ENCODE measurements at regions not wholly inside any gene's neighbourhood (a gene's known extent, or its start where the extent isn't known, plus 50 kb on each side); places are given as distances from the start of the nearest gene placed in this dataset.

DNA sequence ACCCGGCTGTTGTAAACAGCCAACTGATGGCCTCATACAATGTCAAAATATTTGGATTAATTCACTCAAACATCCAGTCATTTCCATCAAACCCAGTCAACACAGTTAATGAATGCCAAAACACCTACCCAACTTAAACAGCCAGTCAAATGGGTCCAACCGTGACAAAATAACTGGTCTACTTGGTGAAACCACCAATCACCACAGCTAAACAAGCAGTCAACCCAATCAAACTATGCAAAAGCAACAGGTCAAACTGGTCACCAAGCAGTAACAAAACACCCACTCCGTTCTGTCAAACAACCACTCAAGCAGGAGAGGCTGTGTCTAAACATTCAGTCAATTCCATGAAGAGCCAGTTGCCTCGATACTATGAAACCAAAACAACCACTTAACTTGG is 119.2 kb downstream of the FOXD2 start:
- Mint-ChIP-seq H3K4me1 (ENCODE audit: unreplicated experiment) (peaks cover 14% of the 10 kb centered on the region), H3K27ac (ENCODE audit: unreplicated experiment) (no peak overlapping the region), H3K9me3 (ENCODE audit: unreplicated experiment) (no peaks in the 10 kb centered on the region), H3K4me3 (ENCODE audit: unreplicated experiment) (no peak overlapping the region), H3K36me3 (ENCODE audit: low read depth, unreplicated experiment) (no peaks in the 10 kb centered on the region), H3K27me3 (ENCODE audit: unreplicated experiment) (peaks cover 3% of the 10 kb centered on the region)
- DNase-seq (ENCODE audit: low spot score), result no peak
- TF ChIP-seq CTCF (IDR thresholded peaks at IDR 0.05; ENCODE audit: unreplicated experiment), result no peak

- peaks cover 3% of the 10 kb centered on the region for H3K27me3 Mint-ChIP-seq (ENCODE audit: unreplicated experiment)
- peaks cover 12% of the 10 kb centered on the region for H3K4me1 Mint-ChIP-seq (ENCODE audit: unreplicated experiment)
- H3K27ac Mint-ChIP-seq (ENCODE audit: unreplicated experiment), result no peak overlapping the region
- H3K4me3 Mint-ChIP-seq (ENCODE audit: unreplicated experiment), result no peak overlapping the region
- TF ChIP-seq CTCF (IDR thresholded peaks at IDR 0.05; ENCODE audit: unreplicated experiment), result no peak
- no peaks in the 10 kb centered on the region for H3K9me3 Mint-ChIP-seq (ENCODE audit: unreplicated experiment)
- H3K36me3 Mint-ChIP-seq (ENCODE audit: low read depth, unreplicated experiment), result no peaks in the 10 kb centered on the region
- no peak for DNase-seq (ENCODE audit: low spot score)
Measured at GRCh38 chr1:47558601-47559593, 121.1 kb downstream of the FOXD2 start.

- peaks cover 4% of the 10 kb centered on the region for H3K27me3 Mint-ChIP-seq (ENCODE audit: unreplicated experiment)
- H3K4me1 Mint-ChIP-seq (ENCODE audit: unreplicated experiment), result peaks cover 16% of the 10 kb centered on the region
- H3K36me3 Mint-ChIP-seq (ENCODE audit: low read depth, unreplicated experiment), result no peaks in the 10 kb centered on the region
- H3K27ac Mint-ChIP-seq (ENCODE audit: unreplicated experiment), result no peak overlapping the region
- no peak for DNase-seq (ENCODE audit: low spot score)
- no peak overlapping the region for H3K4me3 Mint-ChIP-seq (ENCODE audit: unreplicated experiment)
- no peaks in the 10 kb centered on the region for H3K9me3 Mint-ChIP-seq (ENCODE audit: unreplicated experiment)
- no peak for TF ChIP-seq CTCF (IDR thresholded peaks at IDR 0.05; ENCODE audit: unreplicated experiment)
Measured at GRCh38 chr1:47559944-47560695, 122.3 kb downstream of the FOXD2 start.

- Mint-ChIP-seq H3K4me1 (ENCODE audit: unreplicated experiment) (peaks cover 16% of the 10 kb centered on the region), H3K4me3 (ENCODE audit: unreplicated experiment) (no peak overlapping the region), H3K36me3 (ENCODE audit: low read depth, unreplicated experiment) (no peaks in the 10 kb centered on the region), H3K27ac (ENCODE audit: unreplicated experiment) (no peak overlapping the region), H3K27me3 (ENCODE audit: unreplicated experiment) (peaks cover 4% of the 10 kb centered on the region), H3K9me3 (ENCODE audit: unreplicated experiment) (no peaks in the 10 kb centered on the region)
- no peak for TF ChIP-seq CTCF (IDR thresholded peaks at IDR 0.05; ENCODE audit: unreplicated experiment)
- no peak for DNase-seq (ENCODE audit: low spot score)
Measured at GRCh38 chr1:47561523-47562007, 123.7 kb downstream of the FOXD2 start.
